Rectal smooth muscle tissue (tissue), 1 donor: ENCODE measurements at regions not wholly inside any gene's neighbourhood (a gene's known extent, or its start where the extent isn't known, plus 50 kb on each side); places are given as distances from the start of the nearest gene placed in this dataset.

Source experiments
- H3K27ac ChIP-seq: one replicate; pipeline ENCODE4 v1.7.0; 2013; ENCODE audit warnings: low read depth, low read length, inconsistent platforms
- H3K27me3 ChIP-seq: one replicate; pipeline ENCODE4 v1.7.0; 2013; ENCODE audit warnings: low read length; ENCODE audit not compliant: control insufficient read depth, insufficient read depth
- H3K36me3 ChIP-seq: one replicate; pipeline ENCODE4 v1.7.0; 2013; ENCODE audit warnings: low read length; ENCODE audit not compliant: control insufficient read depth, insufficient read depth
- H3K4me1 ChIP-seq: one replicate; pipeline ENCODE4 v1.7.0; 2013; ENCODE audit warnings: low read length; ENCODE audit not compliant: control insufficient read depth, insufficient read depth
- H3K4me3 ChIP-seq: one replicate; pipeline ENCODE4 v1.7.0; 2013; ENCODE audit warnings: low read length
- H3K9ac ChIP-seq: one replicate; pipeline ENCODE4 v1.7.0; 2013; ENCODE audit warnings: low read length

- Histone ChIP-seq H3K4me1 (no peaks in the 10 kb centered on the region), H3K4me3 (no peak overlapping the region), H3K27ac (no peak overlapping the region), H3K27me3 (no peaks in the 10 kb centered on the region), H3K9ac (no peak overlapping the region), H3K36me3 (no peaks in the 10 kb centered on the region)
These were observed 505.6 kb upstream of the KIRREL3 start for GRCh38 chr11:127506126-127506525.

GRCh38 chr11:127496165-127496564 is 495.6 kb upstream of the KIRREL3 start:
- no peaks in the 10 kb centered on the region for H3K4me1 ChIP-seq
- no peak overlapping the region for H3K9ac ChIP-seq
- H3K27me3 ChIP-seq = no peaks in the 10 kb centered on the region
- no peak overlapping the region for H3K27ac ChIP-seq
- H3K4me3 ChIP-seq = no peak overlapping the region
- no peaks in the 10 kb centered on the region for H3K36me3 ChIP-seq

GRCh38 chr11:127493330-127494022 is 492.9 kb upstream of the KIRREL3 start:
- no peaks in the 10 kb centered on the region for H3K36me3 ChIP-seq
- H3K27me3 ChIP-seq = no peaks in the 10 kb centered on the region
- no peak overlapping the region for H3K27ac ChIP-seq
- no peak overlapping the region for H3K9ac ChIP-seq
- no peaks in the 10 kb centered on the region for H3K4me1 ChIP-seq
- no peak overlapping the region for H3K4me3 ChIP-seq

GRCh38 chr11:127492029-127492428 is 491.5 kb upstream of the KIRREL3 start:
- Histone ChIP-seq H3K9ac (no peak overlapping the region), H3K27ac (no peak overlapping the region), H3K4me3 (no peak overlapping the region), H3K4me1 (no peaks in the 10 kb centered on the region), H3K27me3 (no peaks in the 10 kb centered on the region), H3K36me3 (no peaks in the 10 kb centered on the region)

- no peak overlapping the region for H3K27ac ChIP-seq
- H3K4me3 ChIP-seq = no peak overlapping the region
- no peak overlapping the region for H3K9ac ChIP-seq
- H3K36me3 ChIP-seq = no peaks in the 10 kb centered on the region
- H3K27me3 ChIP-seq = no peaks in the 10 kb centered on the region
- no peaks in the 10 kb centered on the region for H3K4me1 ChIP-seq
These were observed 491.0 kb upstream of the KIRREL3 start for GRCh38 chr11:127491589-127491988.

GRCh38 chr11:127490896-127491295 is 490.3 kb upstream of the KIRREL3 start:
- H3K4me3 ChIP-seq = no peak overlapping the region
- H3K4me1 ChIP-seq = no peaks in the 10 kb centered on the region
- no peak overlapping the region for H3K9ac ChIP-seq
- no peak overlapping the region for H3K27ac ChIP-seq
- H3K27me3 ChIP-seq = no peaks in the 10 kb centered on the region
- no peaks in the 10 kb centered on the region for H3K36me3 ChIP-seq

GRCh38 chr11:127485541-127485940 is 485.0 kb upstream of the KIRREL3 start:
- Histone ChIP-seq H3K27ac (no peak overlapping the region), H3K4me3 (no peak overlapping the region), H3K4me1 (peaks cover 2% of the 10 kb centered on the region), H3K36me3 (no peaks in the 10 kb centered on the region), H3K9ac (no peak overlapping the region), H3K27me3 (no peaks in the 10 kb centered on the region)

GRCh38 chr11:127481391-127481790 is 480.8 kb upstream of the KIRREL3 start:
- Histone ChIP-seq H3K9ac (no peak overlapping the region), H3K36me3 (no peaks in the 10 kb centered on the region), H3K4me3 (no peak overlapping the region), H3K27me3 (no peaks in the 10 kb centered on the region), H3K27ac (no peak overlapping the region), H3K4me1 (peaks cover 2% of the 10 kb centered on the region)

GRCh38 chr11:127478826-127479225 is 478.3 kb upstream of the KIRREL3 start:
- H3K36me3 ChIP-seq = no peaks in the 10 kb centered on the region
- H3K4me1 ChIP-seq = no peaks in the 10 kb centered on the region
- no peak overlapping the region for H3K9ac ChIP-seq
- no peak overlapping the region for H3K4me3 ChIP-seq
- H3K27ac ChIP-seq = no peak overlapping the region
- H3K27me3 ChIP-seq = no peaks in the 10 kb centered on the region

GRCh38 chr11:127474766-127475165 is 474.2 kb upstream of the KIRREL3 start:
- Histone ChIP-seq H3K27me3 (no peaks in the 10 kb centered on the region), H3K4me3 (no peak overlapping the region), H3K36me3 (no peaks in the 10 kb centered on the region), H3K4me1 (no peaks in the 10 kb centered on the region), H3K9ac (no peak overlapping the region), H3K27ac (no peak overlapping the region)

GRCh38 chr11:127472505-127472904 is 471.9 kb upstream of the KIRREL3 start:
- H3K27ac ChIP-seq = no peak overlapping the region
- no peaks in the 10 kb centered on the region for H3K4me1 ChIP-seq
- H3K4me3 ChIP-seq = no peak overlapping the region
- H3K36me3 ChIP-seq = no peaks in the 10 kb centered on the region
- H3K27me3 ChIP-seq = no peaks in the 10 kb centered on the region
- no peak overlapping the region for H3K9ac ChIP-seq

- H3K27me3 ChIP-seq = no peaks in the 10 kb centered on the region
- H3K9ac ChIP-seq = no peak overlapping the region
- no peak overlapping the region for H3K27ac ChIP-seq
- H3K36me3 ChIP-seq = no peaks in the 10 kb centered on the region
- no peaks in the 10 kb centered on the region for H3K4me1 ChIP-seq
- no peak overlapping the region for H3K4me3 ChIP-seq
These were observed 471.1 kb upstream of the KIRREL3 start for GRCh38 chr11:127471662-127472061.

GRCh38 chr11:127470306-127470884 is 469.8 kb upstream of the KIRREL3 start:
- Histone ChIP-seq H3K27ac (no peak overlapping the region), H3K9ac (no peak overlapping the region), H3K4me1 (no peaks in the 10 kb centered on the region), H3K27me3 (no peaks in the 10 kb centered on the region), H3K4me3 (no peak overlapping the region), H3K36me3 (no peaks in the 10 kb centered on the region)
